Cardiac fibroblast (primary cell): ENCODE measurements at regions not wholly inside any gene's neighbourhood (a gene's known extent, or its start where the extent isn't known, plus 50 kb on each side); places are given as distances from the start of the nearest gene placed in this dataset.
A peak's percentile ranks its signal among the peaks of the same experiment; 100 is the strongest.
"Not testable (repeated sequence)": the region's sequence is repeated elsewhere in the genome, so short reads cannot be mapped to it uniquely, and the experiment has no call there.

Source experiments
- DNase-seq, 2 donors: peaks; one replicate each; pipeline versions ENCODE4 v3.0.0 to v3.0.0-alpha.2; 2010; ENCODE audit warnings: low read depth in 2 of 2
- H3K4me3 ChIP-seq, 2 donors: replicated peaks in 1 of 2; 1 replicate in 1 of 2; 2 replicates in 1 of 2; pipeline ENCODE4 v1.5.1; 2011; ENCODE audit warnings: low read depth in 2 of 2, low read length in 2 of 2, mild to moderate bottlenecking in 2 of 2, moderate library complexity in 1 of 2
- TF ChIP-seq, protein P1 (sequence below): IDR thresholded peaks from one replicate; pipeline ENCODE4 v1.5.1; 2011; ENCODE audit warnings: low read depth, mild to moderate bottlenecking, low read length, inconsistent platforms

- no peak overlapping the region for H3K4me3 ChIP-seq
- TF ChIP-seq, protein P1, sequence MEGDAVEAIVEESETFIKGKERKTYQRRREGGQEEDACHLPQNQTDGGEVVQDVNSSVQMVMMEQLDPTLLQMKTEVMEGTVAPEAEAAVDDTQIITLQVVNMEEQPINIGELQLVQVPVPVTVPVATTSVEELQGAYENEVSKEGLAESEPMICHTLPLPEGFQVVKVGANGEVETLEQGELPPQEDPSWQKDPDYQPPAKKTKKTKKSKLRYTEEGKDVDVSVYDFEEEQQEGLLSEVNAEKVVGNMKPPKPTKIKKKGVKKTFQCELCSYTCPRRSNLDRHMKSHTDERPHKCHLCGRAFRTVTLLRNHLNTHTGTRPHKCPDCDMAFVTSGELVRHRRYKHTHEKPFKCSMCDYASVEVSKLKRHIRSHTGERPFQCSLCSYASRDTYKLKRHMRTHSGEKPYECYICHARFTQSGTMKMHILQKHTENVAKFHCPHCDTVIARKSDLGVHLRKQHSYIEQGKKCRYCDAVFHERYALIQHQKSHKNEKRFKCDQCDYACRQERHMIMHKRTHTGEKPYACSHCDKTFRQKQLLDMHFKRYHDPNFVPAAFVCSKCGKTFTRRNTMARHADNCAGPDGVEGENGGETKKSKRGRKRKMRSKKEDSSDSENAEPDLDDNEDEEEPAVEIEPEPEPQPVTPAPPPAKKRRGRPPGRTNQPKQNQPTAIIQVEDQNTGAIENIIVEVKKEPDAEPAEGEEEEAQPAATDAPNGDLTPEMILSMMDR: no peak
- no peak for DNase-seq
Observed at GRCh38 chr5:44681906-44682305, 126.8 kb upstream of the MRPS30 start.

- TF ChIP-seq, protein P1: no peak
- no peak for DNase-seq
- no peak overlapping the region for H3K4me3 ChIP-seq
Observed at GRCh38 chr5:44679214-44679613, 129.5 kb upstream of the MRPS30 start.

DNA sequence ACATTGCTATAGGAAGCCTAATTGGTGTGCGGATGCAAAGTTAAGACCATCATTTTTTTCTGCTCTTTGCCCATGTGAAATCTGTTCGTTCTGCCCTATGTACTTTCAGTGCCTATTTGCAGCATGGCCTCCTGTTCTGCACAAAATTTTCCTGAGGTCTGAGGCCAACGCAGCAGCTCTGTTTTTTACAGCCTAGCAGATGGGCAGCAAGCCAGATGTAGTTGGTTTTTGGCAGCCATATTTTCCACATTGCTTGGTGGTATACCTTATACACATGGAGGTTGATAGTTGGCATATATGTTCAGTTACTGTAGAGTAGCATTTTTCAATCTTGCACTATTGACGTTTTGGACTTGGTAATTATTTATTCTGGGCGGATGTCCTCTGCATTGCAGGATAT is 133.5 kb upstream of the MRPS30 start:
- no peak for DNase-seq
- TF ChIP-seq, protein P1: no peak
- no peak overlapping the region for H3K4me3 ChIP-seq

DNA sequence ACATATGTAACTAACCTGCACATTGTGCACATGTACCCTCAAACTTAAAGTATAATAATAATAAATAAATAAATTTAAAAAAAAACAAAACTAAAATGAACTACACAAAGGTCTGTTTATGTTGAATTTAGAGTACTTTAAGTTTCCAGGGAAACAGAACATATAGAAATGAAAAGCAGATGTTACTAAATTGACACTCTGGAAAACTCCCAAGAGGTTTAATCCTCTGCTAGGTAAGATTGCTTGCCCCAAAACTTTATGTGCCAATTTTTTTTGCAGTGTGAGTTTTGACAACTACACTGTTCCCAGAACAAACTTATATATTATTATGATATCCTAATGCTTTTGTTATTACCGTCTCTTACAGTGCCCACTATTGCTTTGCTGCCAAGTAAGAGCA is 134.3 kb upstream of the MRPS30 start:
- DNase-seq: no peak
- no peak overlapping the region for H3K4me3 ChIP-seq
- TF ChIP-seq, protein P1: no peak

DNA sequence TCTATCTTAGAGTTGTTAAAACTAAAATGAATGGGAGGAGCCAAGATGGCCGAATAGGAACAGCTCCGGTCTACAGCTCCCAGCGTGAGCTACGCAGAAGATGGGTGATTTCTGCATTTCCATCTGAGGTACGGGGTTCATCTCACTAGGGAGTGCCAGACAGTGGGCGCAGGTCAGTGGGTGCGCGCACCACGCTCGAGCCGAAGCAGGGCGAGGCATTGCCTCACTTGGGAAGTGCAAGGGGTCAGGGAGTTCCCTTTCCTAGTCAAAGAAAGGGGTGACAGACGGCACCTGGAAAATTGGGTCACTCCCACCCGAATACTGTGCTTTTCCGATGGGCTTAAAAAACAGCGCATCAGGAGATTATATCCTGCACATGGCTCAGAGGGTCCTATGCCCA is 140.3 kb upstream of the MRPS30 start:
- H3K4me3 ChIP-seq, DNase-seq: not testable (repeated sequence)

DNA sequence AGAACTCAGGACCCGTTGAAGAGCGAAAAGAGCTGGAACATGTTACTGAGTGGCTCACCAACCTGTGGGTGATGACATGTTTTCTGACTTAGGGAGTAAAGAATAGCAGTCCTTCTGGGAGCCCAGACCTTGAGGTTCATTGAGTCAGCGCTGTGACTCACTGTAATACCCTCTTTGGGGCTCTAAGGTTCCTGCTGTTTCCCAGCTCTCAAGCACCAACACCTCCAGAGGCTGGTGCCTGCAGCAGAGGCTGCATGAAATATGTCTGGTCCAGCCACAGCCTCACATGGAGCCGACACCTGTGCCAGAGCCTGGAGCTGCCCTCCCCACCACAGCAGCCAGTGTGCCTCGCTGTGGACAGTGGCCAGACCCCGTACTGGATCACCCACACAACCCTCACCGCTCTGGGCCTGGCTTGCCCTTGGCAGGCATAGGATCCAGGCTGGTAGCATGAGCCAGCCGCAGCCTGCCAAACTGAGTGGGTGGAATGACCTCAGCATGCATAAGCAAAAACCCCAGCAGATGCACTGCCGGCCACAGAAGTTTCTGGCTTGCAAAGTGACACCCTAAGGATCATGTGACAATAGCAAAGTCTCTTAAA is 143.5 kb upstream of the MRPS30 start:
- TF ChIP-seq, protein P1: no peak
- peak in 1 of 2 donors; percentile 4 for DNase-seq
- no peak overlapping the region for H3K4me3 ChIP-seq

- H3K4me3 ChIP-seq: no peak overlapping the region
- TF ChIP-seq, protein P1: no peak
- no peak for DNase-seq
Observed at GRCh38 chr5:44664711-44665100, 144.0 kb upstream of the MRPS30 start.
